Psoas muscle (tissue), 7 donors: ENCODE measurements at regions not wholly inside any gene's neighbourhood (a gene's known extent, or its start where the extent isn't known, plus 50 kb on each side); places are given as distances from the start of the nearest gene placed in this dataset.

ENCODE experiments used
- ATAC-seq, 4 donors: fragments of 200-7000 bp; cut with Tn5 transposase; one replicate each; pipeline ENCODE4 v1.9.1; 2020; ENCODE audit warnings: moderate library complexity in 3 of 4, mild to moderate bottlenecking in 2 of 4
- DNase-seq, 2 donors: peaks; one replicate each; pipeline ENCODE4 v3.0.0-alpha.2; 2020
- H3K27ac ChIP-seq: fragments of 200-600 bp; one replicate; pipeline ENCODE4 v1.8.0; 2022
- H3K27me3 ChIP-seq, 3 donors: fragments of 200-600 bp in 1 of 3; one replicate each; pipeline versions ENCODE4 v1.6.1 to v1.8.0; 2013 to 2022; ENCODE audit warnings: low read length in 2 of 3, mild to moderate bottlenecking in 2 of 3, moderate library complexity in 1 of 3; ENCODE audit not compliant: insufficient read depth in 3 of 3
- H3K36me3 ChIP-seq, 2 donors: fragments of 200-600 bp in 1 of 2; one replicate each; pipeline versions ENCODE4 v1.6.1 to v1.8.0; 2013 to 2022; ENCODE audit warnings: low read depth in 1 of 2, mild to moderate bottlenecking in 1 of 2, moderate library complexity in 1 of 2; ENCODE audit not compliant: insufficient read depth in 1 of 2
- H3K4me1 ChIP-seq: fragments of 200-600 bp; one replicate; pipeline ENCODE4 v1.8.0; 2022
- H3K4me3 ChIP-seq: fragments of 200-600 bp; one replicate; pipeline ENCODE4 v1.8.0; 2022; ENCODE audit warnings: mild to moderate bottlenecking
- H3K9me3 ChIP-seq: fragments of 200-600 bp; one replicate; pipeline ENCODE4 v1.8.0; 2022
- WGBS, 3 donors: extraction: QIAGEN DNeasy Blood & Tissue Kit; methylation state at CpG; one replicate each; pipeline versions ENCODE4 v1.1.6 to v1.1.7; 2013; 5-methylcytosine and 5-hydroxymethylcytosine counted together
- intact Hi-C, 2 donors: fragments of 100-400 bp; cut with DNase I; formaldehyde crosslinking; loops; one replicate each; pipeline versions ENCODE4 v1.11.0 to v1.14.2; 2022
- TF ChIP-seq, protein P1 (sequence below): fragments of 200-600 bp; IDR thresholded peaks from one replicate; pipeline ENCODE4 v1.8.0; 2022; ENCODE audit warnings: antibody characterized with exemption
- donor health status: healthy with polysubstance abuse.
- donor health status: DM: no; HTN: no; CAD: no; lungs with moderate emphysema.
- donor health status: Bipolar disorder and iron deficiency.
- donor health status: healthy.
- donor health status: DM: yes; HTN: yes; CAD: no.
- donor health status: DM: no; HTN: no; CAD: no.
- donor health status: DM: yes; HTN: yes; CAD: no.

DNA sequence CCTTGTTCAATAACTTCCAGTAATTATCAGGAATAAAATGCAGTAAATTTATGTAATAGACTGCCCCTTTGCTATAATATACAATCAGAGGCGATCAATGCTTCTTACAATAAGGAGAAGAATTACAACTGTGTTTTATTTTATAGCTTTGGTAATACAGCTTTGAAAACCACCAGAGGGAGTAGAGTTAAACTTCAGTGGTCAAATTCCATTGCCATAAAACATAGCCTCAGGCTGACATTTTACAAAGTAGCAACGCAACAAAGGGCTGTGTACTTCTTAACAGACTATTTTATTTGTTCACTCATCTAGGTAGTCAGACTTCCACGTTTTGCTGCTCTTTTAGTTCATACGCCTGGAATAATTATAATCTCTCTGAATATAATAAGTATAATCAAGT, 58.5 kb downstream of the TEX13C start:
- H3K27me3 ChIP-seq, result no peaks in the 10 kb centered on the region
- no peaks in the 10 kb centered on the region for H3K36me3 ChIP-seq
- no peaks in the 10 kb centered on the region for H3K9me3 ChIP-seq
- DNase-seq (no peak), ATAC-seq (no peak)
- H3K27ac ChIP-seq, result no peak overlapping the region
- intact Hi-C loops, result no loop called here
- no peak overlapping the region for H3K4me3 ChIP-seq
- H3K4me1 ChIP-seq, result no peaks in the 10 kb centered on the region
- 27 to 42% (median 36%) methylated on average over 4 of the region's 4 CpGs for WGBS, 3 donors
- TF ChIP-seq, protein P1, sequence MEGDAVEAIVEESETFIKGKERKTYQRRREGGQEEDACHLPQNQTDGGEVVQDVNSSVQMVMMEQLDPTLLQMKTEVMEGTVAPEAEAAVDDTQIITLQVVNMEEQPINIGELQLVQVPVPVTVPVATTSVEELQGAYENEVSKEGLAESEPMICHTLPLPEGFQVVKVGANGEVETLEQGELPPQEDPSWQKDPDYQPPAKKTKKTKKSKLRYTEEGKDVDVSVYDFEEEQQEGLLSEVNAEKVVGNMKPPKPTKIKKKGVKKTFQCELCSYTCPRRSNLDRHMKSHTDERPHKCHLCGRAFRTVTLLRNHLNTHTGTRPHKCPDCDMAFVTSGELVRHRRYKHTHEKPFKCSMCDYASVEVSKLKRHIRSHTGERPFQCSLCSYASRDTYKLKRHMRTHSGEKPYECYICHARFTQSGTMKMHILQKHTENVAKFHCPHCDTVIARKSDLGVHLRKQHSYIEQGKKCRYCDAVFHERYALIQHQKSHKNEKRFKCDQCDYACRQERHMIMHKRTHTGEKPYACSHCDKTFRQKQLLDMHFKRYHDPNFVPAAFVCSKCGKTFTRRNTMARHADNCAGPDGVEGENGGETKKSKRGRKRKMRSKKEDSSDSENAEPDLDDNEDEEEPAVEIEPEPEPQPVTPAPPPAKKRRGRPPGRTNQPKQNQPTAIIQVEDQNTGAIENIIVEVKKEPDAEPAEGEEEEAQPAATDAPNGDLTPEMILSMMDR, result no peak

GRCh38 chrX:125378770-125379169, 59.1 kb downstream of the TEX13C start:
- 54 to 71% (median 68%) methylated on average over 3 of the region's 3 CpGs for WGBS, 3 donors
- H3K4me3 ChIP-seq, result no peak overlapping the region
- TF ChIP-seq, protein P1, result no peak
- DNase-seq (no peak), ATAC-seq (no peak)
- no peaks in the 10 kb centered on the region for H3K36me3 ChIP-seq
- no peaks in the 10 kb centered on the region for H3K27me3 ChIP-seq
- no peaks in the 10 kb centered on the region for H3K9me3 ChIP-seq
- no peaks in the 10 kb centered on the region for H3K4me1 ChIP-seq
- H3K27ac ChIP-seq, result no peak overlapping the region
- intact Hi-C loops, result no loop called here

DNA sequence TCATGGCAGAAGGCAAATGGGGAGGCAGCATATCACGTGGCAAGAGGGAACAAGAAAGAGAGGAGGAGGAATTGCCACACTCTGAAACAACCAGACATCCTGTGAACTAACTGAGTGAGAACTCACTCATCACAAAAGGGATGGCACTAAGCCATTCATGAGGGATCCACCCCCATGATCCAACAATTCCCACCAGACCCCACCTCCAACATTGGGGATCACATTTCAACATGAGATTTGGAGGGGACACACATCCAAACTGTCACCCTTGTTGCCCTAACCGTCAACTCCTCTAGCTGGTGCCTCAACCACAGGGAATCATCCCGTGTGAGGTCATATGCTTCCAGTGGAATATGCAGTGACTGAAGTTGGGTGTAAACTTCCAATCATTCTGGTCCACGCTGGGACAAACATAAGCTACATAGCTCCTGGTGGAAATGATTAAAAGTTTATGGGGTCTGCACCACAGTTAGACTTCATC, 62.5 kb downstream of the TEX13C start:
- no peaks in the 10 kb centered on the region for H3K36me3 ChIP-seq
- ATAC-seq (no peak), DNase-seq (no peak)
- no peaks in the 10 kb centered on the region for H3K4me1 ChIP-seq
- no peaks in the 10 kb centered on the region for H3K27me3 ChIP-seq
- intact Hi-C loops, result no loop called here
- TF ChIP-seq, protein P1, result no peak
- WGBS, 3 donors, result 54 to 75% (median 74%) methylated on average over 3 to 4 of the region's 4 CpGs
- no peak overlapping the region for H3K27ac ChIP-seq
- H3K4me3 ChIP-seq, result no peak overlapping the region
- H3K9me3 ChIP-seq, result no peaks in the 10 kb centered on the region

- H3K36me3 ChIP-seq, result no peaks in the 10 kb centered on the region
- no peak overlapping the region for H3K4me3 ChIP-seq
- TF ChIP-seq, protein P1, result no peak
- H3K9me3 ChIP-seq, result no peaks in the 10 kb centered on the region
- ATAC-seq, result no peak
- no peaks in the 10 kb centered on the region for H3K4me1 ChIP-seq
- intact Hi-C loops, result no loop called here
- H3K27ac ChIP-seq, result no peak overlapping the region
- no peaks in the 10 kb centered on the region for H3K27me3 ChIP-seq
- no peak for DNase-seq
- 79 to 91% (median 90%) methylated on average over 3 of the region's 3 CpGs for WGBS, 3 donors
These were observed 63.2 kb downstream of the TEX13C start for GRCh38 chrX:125382889-125383288.

DNA sequence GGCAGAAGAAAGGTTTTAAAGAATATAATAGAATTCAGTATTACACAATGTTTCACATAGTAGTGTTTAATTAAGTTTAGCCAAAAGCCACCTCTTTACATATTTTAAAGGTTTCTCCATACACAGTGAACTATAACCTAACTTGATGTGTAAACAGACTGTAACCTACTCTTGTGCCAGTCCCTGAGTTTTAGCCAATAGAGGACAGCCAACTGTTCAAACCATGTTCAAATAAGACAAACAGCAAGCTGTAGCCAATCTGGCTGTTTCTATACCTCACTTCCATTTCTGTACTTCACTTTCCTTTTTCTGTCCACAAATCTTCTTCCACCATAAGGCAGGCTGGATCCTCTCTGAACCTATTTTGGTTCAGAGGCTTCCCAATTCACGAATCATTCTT, 65.2 kb downstream of the TEX13C start:
- intact Hi-C loops, result no loop called here
- no peak overlapping the region for H3K4me3 ChIP-seq
- no peaks in the 10 kb centered on the region for H3K4me1 ChIP-seq
- WGBS, 3 donors, result 48 to 64% (median 62%) methylated on average over 1 of the region's 1 CpG
- TF ChIP-seq, protein P1, result no peak
- H3K36me3 ChIP-seq, result no peaks in the 10 kb centered on the region
- no peak overlapping the region for H3K27ac ChIP-seq
- H3K27me3 ChIP-seq, result no peaks in the 10 kb centered on the region
- DNase-seq, result no peak
- no peaks in the 10 kb centered on the region for H3K9me3 ChIP-seq
- ATAC-seq, result no peak
